Endodermal cell (in vitro differentiated cells): ENCODE measurements at regions not wholly inside any gene's neighbourhood (a gene's known extent, or its start where the extent isn't known, plus 50 kb on each side); places are given as distances from the start of the nearest gene placed in this dataset.

Experiments used
- DNase-seq: peaks from one replicate; pipeline ENCODE4 v3.0.0-alpha.2; 2017
- H3K27ac ChIP-seq: 2 replicates; pipeline ENCODE4 v1.5.1; 2013; ENCODE audit warnings: mild to moderate bottlenecking, low read depth, low read length, moderate library complexity
- H3K27me3 ChIP-seq: 2 replicates; pipeline ENCODE4 v1.6.1; 2013; ENCODE audit warnings: mild to moderate bottlenecking, low read length, moderate library complexity; ENCODE audit not compliant: insufficient read depth, control insufficient read depth, poor library complexity, severe bottlenecking
- H3K36me3 ChIP-seq: 2 replicates; pipeline ENCODE4 v1.7.0; 2013; ENCODE audit warnings: mild to moderate bottlenecking, low read length, moderate library complexity; ENCODE audit not compliant: control insufficient read depth, insufficient read depth
- H3K4me1 ChIP-seq: one replicate; pipeline ENCODE4 v1.7.0; 2013; ENCODE audit warnings: low read length; ENCODE audit not compliant: control insufficient read depth, insufficient read depth
- H3K4me3 ChIP-seq: 2 replicates; pipeline ENCODE4 v1.5.1; 2013; ENCODE audit warnings: mild to moderate bottlenecking, low read length, moderate library complexity
- H3K9ac ChIP-seq: 2 replicates; pipeline ENCODE4 v1.6.1; 2013; ENCODE audit warnings: mild to moderate bottlenecking, low read length, moderate library complexity; ENCODE audit not compliant: poor library complexity, severe bottlenecking; ENCODE audit errors: extremely low read depth
- H3K9me3 ChIP-seq: 2 replicates; pipeline ENCODE4 v1.6.1; 2013; ENCODE audit warnings: mild to moderate bottlenecking, low read length, moderate library complexity; ENCODE audit not compliant: control insufficient read depth
- H3K27ac Mint-ChIP-seq: 2 replicates; pipeline ENCODE4 v1.8.0; 2020; ENCODE audit warnings: mixed read lengths
- H3K27me3 Mint-ChIP-seq: 2 replicates; pipeline ENCODE4 v1.8.0; 2021; ENCODE audit warnings: mild to moderate bottlenecking, mixed read lengths; ENCODE audit not compliant: insufficient read depth
- H3K36me3 Mint-ChIP-seq: 2 replicates; pipeline ENCODE4 v1.8.0; 2020; ENCODE audit warnings: low read depth, mixed read lengths
- H3K4me1 Mint-ChIP-seq: 2 replicates; pipeline ENCODE4 v1.8.0; 2020; ENCODE audit warnings: mixed read lengths
- H3K4me3 Mint-ChIP-seq: 2 replicates; pipeline ENCODE4 v1.8.0; 2020; ENCODE audit warnings: mild to moderate bottlenecking, moderate library complexity, mixed read lengths
- H3K9me3 Mint-ChIP-seq: 2 replicates; pipeline ENCODE4 v1.8.0; 2020; ENCODE audit warnings: mild to moderate bottlenecking, mixed read lengths
- CTCF ChIP-seq: fragments of 200-600 bp; sonication (generic); conservative IDR thresholded peaks from 2 replicates; pipeline ENCODE4 v1.5.0; 2021; ENCODE audit warnings: antibody characterized with exemption, mild to moderate bottlenecking
- WGBS, 2 experiments: methylation state at CpG; one replicate each; pipeline versions ENCODE4 v1.1.5 to v1.1.7; 2013; ENCODE audit warnings: missing lambda C conversion rate in 2 of 2, mixed read lengths in 1 of 2; ENCODE audit not compliant: insufficient coverage in 1 of 2, insufficient read length in 1 of 2; 5-methylcytosine and 5-hydroxymethylcytosine counted together

- H3K27ac ChIP-seq, result no peak overlapping the region
- H3K27ac Mint-ChIP-seq, result no peak overlapping the region
- H3K4me3 Mint-ChIP-seq, result no peak overlapping the region
- H3K9me3 ChIP-seq, result no peaks in the 10 kb centered on the region
- no peaks in the 10 kb centered on the region for H3K9me3 Mint-ChIP-seq
- H3K9ac ChIP-seq, result no peak overlapping the region
- H3K4me1 ChIP-seq, result peaks cover 3% of the 10 kb centered on the region
- no peak overlapping the region for H3K4me3 ChIP-seq
- no peak for TF ChIP-seq CTCF
- H3K27me3 Mint-ChIP-seq, result peaks cover 48% of the 10 kb centered on the region
- peaks cover 37% of the 10 kb centered on the region for H3K27me3 ChIP-seq
- DNase-seq, result peak; percentile 85
- H3K4me1 Mint-ChIP-seq, result peaks cover 26% of the 10 kb centered on the region
- H3K36me3 ChIP-seq, result no peaks in the 10 kb centered on the region
- WGBS, 2 experiments, result 51 to 61% methylated on average over 3 of the region's 3 CpGs
- H3K36me3 Mint-ChIP-seq, result no peaks in the 10 kb centered on the region
Measured at GRCh38 chr20:40457404-40457803, 231.6 kb downstream of the MAFB start.

- no peaks in the 10 kb centered on the region for H3K36me3 Mint-ChIP-seq
- Histone ChIP-seq H3K27me3 (peaks cover 12% of the 10 kb centered on the region), H3K4me3 (no peak overlapping the region), H3K36me3 (no peaks in the 10 kb centered on the region), H3K9ac (no peak overlapping the region), H3K27ac (no peak overlapping the region), H3K9me3 (no peaks in the 10 kb centered on the region), H3K4me1 (peaks cover 4% of the 10 kb centered on the region)
- no peaks in the 10 kb centered on the region for H3K9me3 Mint-ChIP-seq
- peaks cover 30% of the 10 kb centered on the region for H3K4me1 Mint-ChIP-seq
- no peak for TF ChIP-seq CTCF
- WGBS, 2 experiments, result 74 to 83% methylated on average over 3 of the region's 3 CpGs
- no peak overlapping the region for H3K27ac Mint-ChIP-seq
- no peak overlapping the region for H3K4me3 Mint-ChIP-seq
- no peak for DNase-seq
- H3K27me3 Mint-ChIP-seq, result peaks cover 13% of the 10 kb centered on the region
Measured at GRCh38 chr20:40452758-40453157, 236.3 kb downstream of the MAFB start.

- peaks cover 27% of the 10 kb centered on the region for H3K4me1 Mint-ChIP-seq
- H3K27me3 Mint-ChIP-seq, result peaks cover 13% of the 10 kb centered on the region
- no peaks in the 10 kb centered on the region for H3K36me3 Mint-ChIP-seq
- no peak for TF ChIP-seq CTCF
- 67% methylated on average over 1 of the region's 1 CpG; no CpG with 5 or more reads in 1 of the 2 experiments for WGBS, 2 experiments
- DNase-seq, result no peak
- Histone ChIP-seq H3K4me1 (peaks cover 2% of the 10 kb centered on the region), H3K4me3 (no peak overlapping the region), H3K9ac (no peak overlapping the region), H3K9me3 (no peaks in the 10 kb centered on the region), H3K27me3 (peaks cover 12% of the 10 kb centered on the region), H3K36me3 (no peaks in the 10 kb centered on the region), H3K27ac (no peak overlapping the region)
- no peaks in the 10 kb centered on the region for H3K9me3 Mint-ChIP-seq
- no peak overlapping the region for H3K27ac Mint-ChIP-seq
- no peak overlapping the region for H3K4me3 Mint-ChIP-seq
Measured at GRCh38 chr20:40451552-40451951, 237.5 kb downstream of the MAFB start.
